Astrocyte of the cerebellum (primary cell): ENCODE measurements at regions not wholly inside any gene's neighbourhood (a gene's known extent, or its start where the extent isn't known, plus 50 kb on each side); places are given as distances from the start of the nearest gene placed in this dataset.

Source experiments
- DNase-seq: peaks from one replicate; pipeline ENCODE4 v3.0.0-alpha.2; 2011; ENCODE audit warnings: low read depth
- H3K4me3 ChIP-seq: 2 replicates; pipeline ENCODE4 v1.5.1; 2011; ENCODE audit warnings: mild to moderate bottlenecking, low read depth, low read length, moderate library complexity
- CTCF ChIP-seq: IDR thresholded peaks from 2 replicates; pipeline ENCODE4 v1.5.1; 2012; ENCODE audit warnings: low read length, low read depth, moderate library complexity, mild to moderate bottlenecking; ENCODE audit errors: missing control alignments
- in situ Hi-C: cut with HindIII; loops from 2 replicates; pipeline ENCODE4 v1.10.0; 2017; ENCODE audit warnings: low sequenced_read_pairs

GRCh38 chr1:83109692-83110091 lies 889.2 kb downstream of the TTLL7 start:
- no peak overlapping the region for H3K4me3 ChIP-seq
- DNase-seq, result no peak
- TF ChIP-seq CTCF, result no peak
- in situ Hi-C loops, result no loop called here

- no peak for TF ChIP-seq CTCF
- DNase-seq, result no peak
- in situ Hi-C loops, result no loop called here
- H3K4me3 ChIP-seq, result no peak overlapping the region
Measured at GRCh38 chr1:83104558-83104957, 894.4 kb downstream of the TTLL7 start.

- in situ Hi-C loops, result no loop called here
- no peak for DNase-seq
- H3K4me3 ChIP-seq, result no peak overlapping the region
- no peak for TF ChIP-seq CTCF
Measured at GRCh38 chr1:83103341-83103740, 895.6 kb downstream of the TTLL7 start.

GRCh38 chr1:83102630-83103071 lies 896.3 kb downstream of the TTLL7 start:
- DNase-seq, result no peak
- H3K4me3 ChIP-seq, result no peak overlapping the region
- in situ Hi-C loops, result no loop called here
- no peak for TF ChIP-seq CTCF

GRCh38 chr1:83101406-83101805 lies 897.5 kb downstream of the TTLL7 start:
- no peak for DNase-seq
- no peak overlapping the region for H3K4me3 ChIP-seq
- TF ChIP-seq CTCF, result no peak
- in situ Hi-C loops, result no loop called here

GRCh38 chr1:83100133-83100532 lies 898.8 kb downstream of the TTLL7 start:
- DNase-seq, result no peak
- H3K4me3 ChIP-seq, result no peak overlapping the region
- TF ChIP-seq CTCF, result no peak
- in situ Hi-C loops, result no loop called here

- TF ChIP-seq CTCF, result no peak
- H3K4me3 ChIP-seq, result no peak overlapping the region
- in situ Hi-C loops, result no loop called here
- DNase-seq, result no peak
Measured at GRCh38 chr1:83098791-83099190, 900.1 kb downstream of the TTLL7 start.
